Smooth muscle cell (in vitro differentiated cells): ENCODE measurements at regions not wholly inside any gene's neighbourhood (a gene's known extent, or its start where the extent isn't known, plus 50 kb on each side); places are given as distances from the start of the nearest gene placed in this dataset.

Experiments used
- DNase-seq: peaks from one replicate; lab custom pipeline; 2025; ENCODE audit not compliant: unreplicated experiment; lab: John Stamatoyannopoulos, UW
- H2AFZ ChIP-seq: fragments of 200-600 bp; sonication (generic); 2 replicates; pipeline ENCODE4 v1.6.0; 2016; ENCODE audit warnings: antibody characterized with exemption, low read depth, mild to moderate bottlenecking
- H3F3A ChIP-seq: fragments of 200-600 bp; sonication (generic); 2 replicates; pipeline ENCODE4 v1.6.0; 2017; ENCODE audit warnings: antibody characterized with exemption, low read depth
- H3K27ac ChIP-seq: fragments of 200-600 bp; sonication (generic); 2 replicates; pipeline ENCODE4 v1.5.1; 2016; ENCODE audit warnings: low read depth, mild to moderate bottlenecking
- H3K27me3 ChIP-seq: fragments of 200-600 bp; sonication (generic); 2 replicates; pipeline ENCODE4 v1.6.1; 2016; ENCODE audit warnings: low read depth, mild to moderate bottlenecking
- H3K36me3 ChIP-seq: fragments of 200-600 bp; sonication (generic); 2 replicates; pipeline ENCODE4 v1.5.1; 2016; ENCODE audit warnings: low read depth
- H3K4me1 ChIP-seq: fragments of 200-600 bp; sonication (generic); 2 replicates; pipeline ENCODE4 v1.5.1; 2016; ENCODE audit warnings: low read depth
- H3K4me2 ChIP-seq: fragments of 200-600 bp; sonication (generic); 2 replicates; pipeline ENCODE4 v1.6.0; 2016; ENCODE audit warnings: mild to moderate bottlenecking
- H3K4me3 ChIP-seq: fragments of 200-600 bp; sonication (generic); 2 replicates; pipeline ENCODE4 v1.5.1; 2016; ENCODE audit warnings: mild to moderate bottlenecking
- H3K79me2 ChIP-seq: fragments of 200-600 bp; sonication (generic); 2 replicates; pipeline ENCODE4 v1.6.0; 2016; ENCODE audit warnings: low read depth, mild to moderate bottlenecking
- H3K9ac ChIP-seq: fragments of 200-600 bp; sonication (generic); 2 replicates; pipeline ENCODE4 v1.6.0; 2016; ENCODE audit warnings: low read depth
- H3K9me3 ChIP-seq: fragments of 200-600 bp; sonication (generic); replicated peaks from 2 replicates; pipeline ENCODE4 v1.5.1; 2016; ENCODE audit warnings: low read depth
- H4K20me1 ChIP-seq: fragments of 200-600 bp; sonication (generic); 2 replicates; pipeline ENCODE4 v1.6.0; 2016; ENCODE audit warnings: low read depth
- CTCF ChIP-seq: fragments of 200-600 bp; sonication (generic); IDR thresholded peaks from 2 replicates; pipeline ENCODE4 v1.5.1; 2017; ENCODE audit warnings: borderline replicate concordance, mild to moderate bottlenecking, antibody characterized with exemption; ENCODE audit not compliant: insufficient read depth, poor library complexity, severe bottlenecking
- WGBS: methylation state at CpG from one replicate; pipeline ENCODE4 v1.1.7; 2016; ENCODE audit warnings: low lambda C conversion rate; 5-methylcytosine and 5-hydroxymethylcytosine counted together

GRCh38 chr4:41822325-41822724, 73.8 kb upstream of the PHOX2B start:
- WGBS = 82% methylated on average over 4 of the region's 4 CpGs

GRCh38 chr4:41820473-41820872, 71.9 kb upstream of the PHOX2B start:
- DNase-seq = no peak
- Histone ChIP-seq H3K27ac (no peak overlapping the region), H3F3A (no peaks in the 10 kb centered on the region), H3K9me3 (no peaks in the 10 kb centered on the region), H4K20me1 (no peaks in the 10 kb centered on the region), H3K36me3 (no peaks in the 10 kb centered on the region), H3K27me3 (peaks cover 86% of the 10 kb centered on the region), H2AFZ (no peak overlapping the region), H3K4me1 (no peaks in the 10 kb centered on the region), H3K9ac (no peak overlapping the region), H3K4me3 (no peak overlapping the region), H3K4me2 (no peak overlapping the region), H3K79me2 (no peaks in the 10 kb centered on the region)
- no peak for TF ChIP-seq CTCF
- 69% methylated on average over 2 of the region's 2 CpGs for WGBS

More at GRCh38 chr4:41822325-41822724, 73.8 kb upstream of the PHOX2B start:
- DNase-seq = no peak
- H3K27me3 ChIP-seq = peaks cover 78% of the 10 kb centered on the region
- no peaks in the 10 kb centered on the region for H3F3A ChIP-seq
- no peaks in the 10 kb centered on the region for H3K9me3 ChIP-seq
- no peak overlapping the region for H3K4me3 ChIP-seq
- no peak for TF ChIP-seq CTCF
- no peaks in the 10 kb centered on the region for H3K36me3 ChIP-seq
- H2AFZ ChIP-seq = no peak overlapping the region
- no peaks in the 10 kb centered on the region for H4K20me1 ChIP-seq
- H3K4me2 ChIP-seq = no peak overlapping the region
- H3K4me1 ChIP-seq = no peaks in the 10 kb centered on the region
- H3K79me2 ChIP-seq = no peaks in the 10 kb centered on the region
- H3K9ac ChIP-seq = no peak overlapping the region
- H3K27ac ChIP-seq = no peak overlapping the region

DNA sequence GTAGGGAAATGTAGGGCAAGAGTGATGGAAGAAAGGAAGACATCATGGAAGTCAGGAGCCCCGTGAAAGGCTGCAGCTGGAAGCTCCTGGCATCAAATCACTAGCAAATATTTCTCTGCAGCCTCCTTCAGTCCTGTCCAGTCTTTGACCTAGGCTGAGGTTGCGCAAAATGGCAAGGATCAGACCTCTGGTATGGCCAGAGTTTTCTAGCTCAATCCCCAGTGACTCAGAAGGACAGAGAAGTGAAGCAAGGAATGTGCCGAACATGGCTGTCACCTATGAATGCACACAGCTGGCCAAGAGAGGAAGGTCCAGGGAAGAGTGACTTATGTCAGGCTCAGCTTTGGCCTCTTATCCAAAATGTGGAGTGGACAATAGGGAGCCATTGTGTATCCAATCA, 71.1 kb upstream of the PHOX2B start:
- no peak overlapping the region for H3K4me3 ChIP-seq
- H3K4me1 ChIP-seq = no peaks in the 10 kb centered on the region
- no peaks in the 10 kb centered on the region for H3K36me3 ChIP-seq
- H3K9ac ChIP-seq = no peak overlapping the region
- H3K9me3 ChIP-seq = no peaks in the 10 kb centered on the region
- H3K27me3 ChIP-seq = peaks cover 92% of the 10 kb centered on the region
- no peaks in the 10 kb centered on the region for H3K79me2 ChIP-seq
- no peak overlapping the region for H2AFZ ChIP-seq
- no peak overlapping the region for H3K4me2 ChIP-seq
- TF ChIP-seq CTCF = no peak
- no peaks in the 10 kb centered on the region for H3F3A ChIP-seq
- no peaks in the 10 kb centered on the region for H4K20me1 ChIP-seq
- no peak for DNase-seq
- no peak overlapping the region for H3K27ac ChIP-seq
- WGBS = 84% methylated on average over 3 of the region's 3 CpGs

GRCh38 chr4:41815473-41815872, 66.9 kb upstream of the PHOX2B start:
- WGBS = 74% methylated on average over 4 of the region's 4 CpGs
- Histone ChIP-seq H3K79me2 (no peaks in the 10 kb centered on the region), H2AFZ (no peak overlapping the region), H3K4me1 (no peaks in the 10 kb centered on the region), H3K27me3 (peaks cover 59% of the 10 kb centered on the region), H3K27ac (no peak overlapping the region), H3K36me3 (no peaks in the 10 kb centered on the region), H3K4me3 (no peak overlapping the region), H3K4me2 (no peak overlapping the region), H4K20me1 (no peaks in the 10 kb centered on the region), H3K9ac (no peak overlapping the region), H3F3A (no peaks in the 10 kb centered on the region), H3K9me3 (no peaks in the 10 kb centered on the region)
- DNase-seq = no peak
- TF ChIP-seq CTCF = no peak
